Body of pancreas (tissue), 4 donors: ENCODE measurements at regions not wholly inside any gene's neighbourhood (a gene's known extent, or its start where the extent isn't known, plus 50 kb on each side); places are given as distances from the start of the nearest gene placed in this dataset.

Experiments
- ATAC-seq: fragments of 150-250 bp; one replicate; pipeline ENCODE4 v1.9.1; 2016
- DNase-seq, 4 donors: peaks; one replicate each; pipeline ENCODE4 v3.0.0-alpha.2; 2019
- H3K27ac ChIP-seq, 4 donors: fragments of 200-600 bp; sonication (generic); 1 replicate in 3 of 4; 2 replicates in 1 of 4; pipeline versions ENCODE4 v1.5.1 to v1.6.1; 2016 to 2019; ENCODE audit warnings: mild to moderate bottlenecking in 1 of 4, mixed read lengths in 1 of 4, moderate library complexity in 1 of 4
- H3K27me3 ChIP-seq, 2 donors: fragments of 200-600 bp; sonication (generic); one replicate each; pipeline ENCODE4 v1.6.0; 2016; ENCODE audit warnings: mild to moderate bottlenecking in 1 of 2
- H3K36me3 ChIP-seq, 2 donors: fragments of 200-600 bp; sonication (generic); replicated peaks in 1 of 2; 2 replicates each; pipeline ENCODE4 v1.5.1; 2016; ENCODE audit warnings: low read depth in 2 of 2; ENCODE audit not compliant: insufficient read depth in 1 of 2
- H3K4me1 ChIP-seq: fragments of 200-600 bp; sonication (generic); one replicate; pipeline ENCODE4 v1.6.0; 2016
- H3K4me3 ChIP-seq, 2 donors: fragments of 200-600 bp; sonication (generic); 1 replicate in 1 of 2; 2 replicates in 1 of 2; pipeline ENCODE4 v1.5.1; 2016 to 2019
- H3K9me3 ChIP-seq, 3 donors: fragments of 200-600 bp; sonication (generic); 1 replicate in 2 of 3; 2 replicates in 1 of 3; pipeline ENCODE4 v1.5.1; 2016
- POLR2A ChIP-seq, 3 donors: fragments of 450-650 bp; IDR thresholded peaks; one replicate each; pipeline ENCODE4 v1.6.1; 2016; ENCODE audit warnings: antibody characterized with exemption in 3 of 3, mild to moderate bottlenecking in 2 of 3
- WGBS, 2 donors: methylation state at CpG; one replicate each; pipeline ENCODE4 v1.1.5; 2017; 5-methylcytosine and 5-hydroxymethylcytosine counted together
- intact Hi-C: fragments of 100-400 bp; cut with DNase I; formaldehyde crosslinking; loops from one replicate; pipeline ENCODE4 v1.15.1; 2023
- TF ChIP-seq, protein P1 (sequence below), 7 experiments: fragments of 450-650 bp in 4 of 7; fragments of 200-600 bp in 3 of 7; sonication (generic) in 3 of 7; IDR thresholded peaks; one replicate each; pipeline ENCODE4 v1.5.1; 2016 to 2019; ENCODE audit warnings: antibody characterized with exemption in 7 of 7

DNA sequence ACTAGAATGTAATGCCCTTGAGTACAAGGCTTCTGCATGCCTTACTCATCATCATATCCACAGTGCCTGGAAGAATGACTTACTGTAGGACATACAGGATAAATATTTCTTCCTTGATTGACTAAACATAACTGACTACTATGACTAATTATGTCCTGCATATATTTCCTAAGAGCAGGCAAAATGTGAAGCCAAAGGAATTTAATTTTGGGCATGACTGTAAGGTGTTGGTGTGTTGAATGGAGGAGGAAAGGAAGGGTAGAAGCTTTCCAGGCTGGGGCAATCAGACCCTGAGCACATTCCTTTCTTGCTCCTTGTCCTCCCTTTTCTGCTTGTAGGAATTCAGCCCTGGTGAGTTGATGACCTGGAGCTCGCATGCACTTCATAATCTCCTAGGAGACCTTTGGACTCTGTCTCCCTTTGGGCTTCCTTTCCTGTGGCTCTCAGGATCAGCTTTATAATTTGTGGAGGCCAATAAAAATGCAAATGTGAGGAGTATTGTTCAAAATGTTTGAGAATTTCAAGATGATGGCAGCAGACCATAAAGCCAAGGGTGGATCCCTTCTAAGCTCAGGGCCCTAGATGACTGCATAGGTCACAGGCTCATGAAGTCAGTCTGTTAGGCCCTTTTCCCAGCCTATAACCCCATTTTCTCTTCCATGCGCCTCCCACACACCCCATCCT, 174.0 kb downstream of the HMHB1 start:
- WGBS, 2 donors, result 74% methylated on average over 2 of the region's 2 CpGs
- no peaks in the 10 kb centered on the region for H3K36me3 ChIP-seq
- DNase-seq (no peak), ATAC-seq (no peak)
- H3K9me3 ChIP-seq, result no peaks in the 10 kb centered on the region
- no peak overlapping the region for H3K27ac ChIP-seq
- no peak overlapping the region for H3K4me3 ChIP-seq
- no peaks in the 10 kb centered on the region for H3K27me3 ChIP-seq
- intact Hi-C loops, result no loop called here
- no peaks in the 10 kb centered on the region for H3K4me1 ChIP-seq
- TF ChIP-seq, protein P1, sequence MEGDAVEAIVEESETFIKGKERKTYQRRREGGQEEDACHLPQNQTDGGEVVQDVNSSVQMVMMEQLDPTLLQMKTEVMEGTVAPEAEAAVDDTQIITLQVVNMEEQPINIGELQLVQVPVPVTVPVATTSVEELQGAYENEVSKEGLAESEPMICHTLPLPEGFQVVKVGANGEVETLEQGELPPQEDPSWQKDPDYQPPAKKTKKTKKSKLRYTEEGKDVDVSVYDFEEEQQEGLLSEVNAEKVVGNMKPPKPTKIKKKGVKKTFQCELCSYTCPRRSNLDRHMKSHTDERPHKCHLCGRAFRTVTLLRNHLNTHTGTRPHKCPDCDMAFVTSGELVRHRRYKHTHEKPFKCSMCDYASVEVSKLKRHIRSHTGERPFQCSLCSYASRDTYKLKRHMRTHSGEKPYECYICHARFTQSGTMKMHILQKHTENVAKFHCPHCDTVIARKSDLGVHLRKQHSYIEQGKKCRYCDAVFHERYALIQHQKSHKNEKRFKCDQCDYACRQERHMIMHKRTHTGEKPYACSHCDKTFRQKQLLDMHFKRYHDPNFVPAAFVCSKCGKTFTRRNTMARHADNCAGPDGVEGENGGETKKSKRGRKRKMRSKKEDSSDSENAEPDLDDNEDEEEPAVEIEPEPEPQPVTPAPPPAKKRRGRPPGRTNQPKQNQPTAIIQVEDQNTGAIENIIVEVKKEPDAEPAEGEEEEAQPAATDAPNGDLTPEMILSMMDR (IDR thresholded peaks at IDR 0.05), result no peak
- TF ChIP-seq POLR2A (IDR thresholded peaks at IDR 0.05), result no peak

DNA sequence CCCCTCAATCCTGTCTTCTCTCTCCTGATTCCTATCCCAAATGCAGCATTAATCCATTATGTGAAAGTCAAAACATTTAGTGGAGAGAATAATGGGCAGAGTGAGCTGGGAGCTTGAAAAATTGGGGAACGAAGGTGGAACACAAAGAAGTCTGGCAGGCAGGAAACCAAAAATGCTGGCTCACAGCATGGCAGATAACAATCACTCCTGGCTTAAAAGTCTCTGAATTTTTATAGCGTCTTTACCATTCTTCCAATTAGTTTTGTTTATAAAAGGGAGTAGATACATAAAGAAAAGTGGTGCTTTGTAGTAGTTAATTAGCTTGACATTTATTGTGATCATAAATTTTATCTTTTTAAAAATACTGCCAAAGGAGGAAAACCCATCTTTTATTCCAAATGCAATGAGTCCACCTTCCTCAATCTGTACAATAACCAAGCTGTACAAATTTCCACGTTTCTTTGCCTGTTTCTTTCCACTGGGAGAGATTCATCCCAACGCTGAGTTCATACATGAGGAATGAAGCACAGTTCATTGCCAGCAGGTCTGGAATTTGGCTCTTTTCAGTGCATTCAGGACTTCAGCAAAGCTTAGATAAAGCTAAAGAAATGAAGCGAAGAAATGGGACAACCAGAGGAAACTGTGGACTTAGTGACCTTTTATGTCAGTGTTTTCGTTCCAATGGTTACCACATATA, 174.7 kb downstream of the HMHB1 start:
- TF ChIP-seq, protein P1 (IDR thresholded peaks at IDR 0.05), result no peak
- no peak for TF ChIP-seq POLR2A (IDR thresholded peaks at IDR 0.05)
- H3K9me3 ChIP-seq, result no peaks in the 10 kb centered on the region
- ATAC-seq (no peak), DNase-seq (no peak)
- H3K27me3 ChIP-seq, result no peaks in the 10 kb centered on the region
- no peak overlapping the region for H3K4me3 ChIP-seq
- no peaks in the 10 kb centered on the region for H3K4me1 ChIP-seq
- H3K36me3 ChIP-seq, result no peaks in the 10 kb centered on the region
- H3K27ac ChIP-seq, result no peak overlapping the region
- intact Hi-C loops, result no loop called here
- WGBS, 2 donors, result 61 to 83% methylated on average over 6 of the region's 6 CpGs

DNA sequence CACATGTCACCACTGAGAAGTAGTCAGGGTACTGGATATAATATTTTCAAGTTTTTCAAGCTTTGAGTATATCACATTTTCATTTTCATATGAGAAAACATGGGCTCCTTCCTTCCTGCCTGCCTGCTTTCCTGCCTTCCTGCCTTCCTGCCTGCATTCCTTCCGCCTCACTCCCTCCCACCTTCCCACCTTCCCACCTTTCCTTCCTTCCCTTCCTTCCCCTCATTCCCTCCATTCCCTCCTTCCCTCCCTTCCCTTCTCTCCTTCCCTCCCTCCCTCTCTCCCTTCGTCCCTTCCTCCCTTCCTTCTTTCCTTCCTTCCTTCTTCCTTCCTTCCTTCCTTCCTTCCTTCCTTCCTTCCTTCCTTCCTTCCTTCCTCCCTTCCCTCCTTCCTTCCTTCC, 175.3 kb downstream of the HMHB1 start:
- WGBS, 2 donors, result 69 to 87% methylated on average over 2 of the region's 2 CpGs
- no peaks in the 10 kb centered on the region for H3K36me3 ChIP-seq
- intact Hi-C loops, result no loop called here
- no peaks in the 10 kb centered on the region for H3K9me3 ChIP-seq
- no peak overlapping the region for H3K27ac ChIP-seq
- no peak for DNase-seq
- no peak overlapping the region for H3K4me3 ChIP-seq
- TF ChIP-seq, protein P1 (IDR thresholded peaks at IDR 0.05), result no peak
- no peak for TF ChIP-seq POLR2A (IDR thresholded peaks at IDR 0.05)
- no peaks in the 10 kb centered on the region for H3K27me3 ChIP-seq
- no peaks in the 10 kb centered on the region for H3K4me1 ChIP-seq
- ATAC-seq, result no peak

DNA sequence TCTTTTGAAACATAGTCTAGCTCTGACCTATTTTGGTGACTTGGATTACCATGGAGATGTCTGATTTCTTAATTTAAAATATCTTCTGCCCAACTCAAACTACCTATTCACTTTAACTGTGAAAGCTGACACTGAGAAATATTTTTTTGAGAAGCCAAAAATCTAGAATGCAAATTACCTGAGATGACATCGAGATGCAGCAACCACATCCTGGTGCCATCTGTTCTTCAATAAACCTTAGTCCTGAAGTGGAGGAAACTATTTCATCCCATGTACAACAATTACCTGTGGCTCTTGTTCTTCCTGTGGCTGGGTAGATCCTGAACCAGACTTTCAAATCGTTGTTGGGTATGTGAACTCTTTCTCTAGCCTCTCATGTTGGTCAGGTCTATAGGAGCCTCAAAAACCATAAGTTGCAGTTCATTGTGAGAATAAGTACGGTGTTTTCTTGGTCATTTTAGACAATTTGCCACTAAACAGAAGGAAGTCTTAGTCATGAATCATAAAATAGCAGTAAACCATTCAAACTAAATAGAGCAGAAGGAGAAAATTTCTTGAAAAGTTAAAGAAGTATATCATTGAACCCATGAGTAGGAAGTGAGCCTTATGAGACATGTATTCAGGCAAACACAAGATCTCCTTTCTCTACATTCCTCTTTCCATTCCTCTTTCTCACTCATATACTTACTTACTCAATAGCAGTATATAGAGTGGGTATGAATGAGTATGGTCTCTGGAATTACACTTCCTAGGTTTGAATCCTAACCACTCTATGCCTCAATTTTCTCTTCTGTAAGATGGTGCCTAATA, 176.0 kb downstream of the HMHB1 start:
- TF ChIP-seq, protein P1 (IDR thresholded peaks at IDR 0.05), result no peak
- TF ChIP-seq POLR2A (IDR thresholded peaks at IDR 0.05), result no peak
- H3K4me1 ChIP-seq, result no peaks in the 10 kb centered on the region
- intact Hi-C loops, result no loop called here

More for the DNA sequence above, 176.0 kb downstream of the HMHB1 start:
- no peak overlapping the region for H3K4me3 ChIP-seq
- DNase-seq (no peak), ATAC-seq (no peak)
- no peak overlapping the region for H3K27ac ChIP-seq
- WGBS, 2 donors, result 66 to 71% methylated on average over 3 of the region's 3 CpGs
- H3K9me3 ChIP-seq, result no peaks in the 10 kb centered on the region
- H3K36me3 ChIP-seq, result no peaks in the 10 kb centered on the region
- H3K27me3 ChIP-seq, result no peaks in the 10 kb centered on the region
